IPS-11a (cell line): ENCODE measurements at regions not wholly inside any gene's neighbourhood (a gene's known extent, or its start where the extent isn't known, plus 50 kb on each side); places are given as distances from the start of the nearest gene placed in this dataset.

Source experiments
- H3K4me3 ChIP-seq: one replicate; pipeline ENCODE4 v1.5.1; 2013; ENCODE audit warnings: low read depth, low read length, control low read depth

GRCh38 chr9:108136656-108137055, 647.1 kb upstream of the KLF4 start:
- H3K4me3 ChIP-seq: no peak overlapping the region

GRCh38 chr9:108134486-108135128, 645.0 kb upstream of the KLF4 start:
- no peak overlapping the region for H3K4me3 ChIP-seq

GRCh38 chr9:108133680-108134079, 644.1 kb upstream of the KLF4 start:
- no peak overlapping the region for H3K4me3 ChIP-seq

GRCh38 chr9:108133101-108133500, 643.5 kb upstream of the KLF4 start:
- no peak overlapping the region for H3K4me3 ChIP-seq

- no peak overlapping the region for H3K4me3 ChIP-seq
These were observed 641.3 kb upstream of the KLF4 start for GRCh38 chr9:108130905-108131304.

- H3K4me3 ChIP-seq: no peak overlapping the region
These were observed 636.1 kb upstream of the KLF4 start for GRCh38 chr9:108125625-108126024.

- no peak overlapping the region for H3K4me3 ChIP-seq
These were observed 630.1 kb upstream of the KLF4 start for GRCh38 chr9:108119530-108120113.

GRCh38 chr9:108117795-108118194, 628.2 kb upstream of the KLF4 start:
- H3K4me3 ChIP-seq: no peak overlapping the region

- no peak overlapping the region for H3K4me3 ChIP-seq
These were observed 627.7 kb upstream of the KLF4 start for GRCh38 chr9:108117306-108117705.

- H3K4me3 ChIP-seq: no peak overlapping the region
These were observed 624.0 kb upstream of the KLF4 start for GRCh38 chr9:108113596-108113995.

GRCh38 chr9:108109927-108110690, 620.5 kb upstream of the KLF4 start:
- H3K4me3 ChIP-seq: no peak overlapping the region

- H3K4me3 ChIP-seq: no peak overlapping the region
These were observed 619.4 kb upstream of the KLF4 start for GRCh38 chr9:108108852-108109448.

GRCh38 chr9:108108280-108108851, 618.8 kb upstream of the KLF4 start:
- no peak overlapping the region for H3K4me3 ChIP-seq

GRCh38 chr9:108105885-108106284, 616.3 kb upstream of the KLF4 start:
- H3K4me3 ChIP-seq: no peak overlapping the region

GRCh38 chr9:108104991-108105390, 615.4 kb upstream of the KLF4 start:
- no peak overlapping the region for H3K4me3 ChIP-seq

- H3K4me3 ChIP-seq: no peak overlapping the region
These were observed 613.6 kb upstream of the KLF4 start for GRCh38 chr9:108103046-108103693.

- no peak overlapping the region for H3K4me3 ChIP-seq
These were observed 611.8 kb upstream of the KLF4 start for GRCh38 chr9:108101410-108101809.

GRCh38 chr9:108100571-108100970, 611.0 kb upstream of the KLF4 start:
- H3K4me3 ChIP-seq: no peak overlapping the region

GRCh38 chr9:108099854-108100253, 610.3 kb upstream of the KLF4 start:
- H3K4me3 ChIP-seq: no peak overlapping the region

GRCh38 chr9:108095496-108095895, 605.9 kb upstream of the KLF4 start:
- H3K4me3 ChIP-seq: no peak overlapping the region

GRCh38 chr9:108094676-108094993, 605.1 kb upstream of the KLF4 start:
- no peak overlapping the region for H3K4me3 ChIP-seq
